ENCODE measurements at regions not wholly inside any gene's neighbourhood (a gene's known extent, or its start where the extent isn't known, plus 50 kb on each side); places are given as distances from the start of the nearest gene placed in this dataset.
A peak's percentile ranks its signal among the peaks of the same experiment; 100 is the strongest.

DNA sequence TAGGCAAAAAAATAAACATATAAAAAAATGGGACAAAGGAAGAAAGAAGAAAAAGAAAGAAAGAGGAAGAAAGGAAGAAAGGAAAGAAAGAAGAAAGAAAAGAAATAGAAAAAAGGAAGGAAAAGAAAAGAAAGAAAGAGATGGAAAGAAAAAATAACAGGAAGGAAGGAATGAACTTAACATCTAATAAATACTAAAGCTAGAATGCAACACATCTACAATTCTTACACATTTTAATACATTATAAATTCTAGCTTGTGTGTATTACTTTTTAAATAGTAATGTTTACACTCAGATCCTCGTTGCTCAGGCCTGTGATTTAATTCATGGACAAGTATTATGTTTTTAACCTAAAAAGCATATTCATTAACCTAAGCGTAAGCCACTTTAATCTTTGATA is 703.0 kb upstream of the KIF2B start:
- intact Hi-C loops (cut with micrococcal nuclease; ENCODE audit: unreplicated experiment): no loop called here
- Histone ChIP-seq H3K27ac (no peak overlapping the region), H3K4me1 (replicated peaks; ENCODE audit: insufficient read depth) (no peaks in the 10 kb centered on the region), H3K36me3 (ENCODE audit: low read depth) (no peaks in the 10 kb centered on the region), H4K20me1 (ENCODE audit: insufficient read depth) (no peaks in the 10 kb centered on the region), H3K4me2 (no peak overlapping the region), H2AFZ (no peak overlapping the region), H3K9me2 (ENCODE audit: insufficient read depth) (no peaks in the 10 kb centered on the region), H3K27me3 (ENCODE audit: insufficient read depth, low read depth) (no peaks in the 10 kb centered on the region), H3K9me3 (ENCODE audit: insufficient read depth, low read depth) (no peaks in the 10 kb centered on the region), H3F3A (ENCODE audit: insufficient read depth, low read depth) (no peaks in the 10 kb centered on the region), H3K4me3 (no peak overlapping the region), H3K79me2 (ENCODE audit: low read depth) (no peaks in the 10 kb centered on the region)
- TF ChIP-seq, protein P1, sequence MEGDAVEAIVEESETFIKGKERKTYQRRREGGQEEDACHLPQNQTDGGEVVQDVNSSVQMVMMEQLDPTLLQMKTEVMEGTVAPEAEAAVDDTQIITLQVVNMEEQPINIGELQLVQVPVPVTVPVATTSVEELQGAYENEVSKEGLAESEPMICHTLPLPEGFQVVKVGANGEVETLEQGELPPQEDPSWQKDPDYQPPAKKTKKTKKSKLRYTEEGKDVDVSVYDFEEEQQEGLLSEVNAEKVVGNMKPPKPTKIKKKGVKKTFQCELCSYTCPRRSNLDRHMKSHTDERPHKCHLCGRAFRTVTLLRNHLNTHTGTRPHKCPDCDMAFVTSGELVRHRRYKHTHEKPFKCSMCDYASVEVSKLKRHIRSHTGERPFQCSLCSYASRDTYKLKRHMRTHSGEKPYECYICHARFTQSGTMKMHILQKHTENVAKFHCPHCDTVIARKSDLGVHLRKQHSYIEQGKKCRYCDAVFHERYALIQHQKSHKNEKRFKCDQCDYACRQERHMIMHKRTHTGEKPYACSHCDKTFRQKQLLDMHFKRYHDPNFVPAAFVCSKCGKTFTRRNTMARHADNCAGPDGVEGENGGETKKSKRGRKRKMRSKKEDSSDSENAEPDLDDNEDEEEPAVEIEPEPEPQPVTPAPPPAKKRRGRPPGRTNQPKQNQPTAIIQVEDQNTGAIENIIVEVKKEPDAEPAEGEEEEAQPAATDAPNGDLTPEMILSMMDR (conservative IDR thresholded peaks at IDR 0.05): no peak
- TF ChIP-seq EZH2 (IDR thresholded peaks at IDR 0.05; ENCODE audit: low read depth): no peak
- CTCF ChIA-PET: no interaction called here
- POLR2A ChIA-PET (ENCODE audit: unreplicated experiment): no interaction called here
- no peak for DNase-seq
- no TSS peak for BruUV-seq (replicated peaks)

DNA sequence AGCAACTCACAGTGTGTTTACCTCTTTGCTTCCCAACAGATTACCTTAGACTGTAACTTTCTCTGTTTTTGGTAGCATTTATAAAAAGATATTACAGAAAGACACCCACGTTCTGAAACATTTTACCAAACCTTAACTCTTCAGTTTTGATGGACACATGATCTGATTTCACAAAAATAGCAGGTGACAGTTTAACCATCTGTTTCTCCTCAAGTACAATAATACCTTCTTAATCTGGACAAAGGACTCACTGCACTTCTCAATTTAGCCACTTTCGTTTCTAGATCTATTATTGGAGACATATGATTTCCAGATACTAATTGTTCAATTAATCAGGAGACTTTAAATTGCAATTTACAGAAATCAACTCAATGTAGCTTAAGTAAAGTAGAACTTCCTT is 703.8 kb upstream of the KIF2B start:
- no peaks in the 10 kb centered on the region for H3K27me3 ChIP-seq (ENCODE audit: insufficient read depth, low read depth)
- BruUV-seq (replicated peaks): no TSS peak
- H3K4me2 ChIP-seq: 0 out of 2 replicates have a peak overlapping the region, but pooled peaks have one; percentile 11
- H3K9me3 ChIP-seq (ENCODE audit: insufficient read depth, low read depth): no peaks in the 10 kb centered on the region
- intact Hi-C loops (cut with micrococcal nuclease; ENCODE audit: unreplicated experiment): no loop called here
- H3K36me3 ChIP-seq (ENCODE audit: low read depth): no peaks in the 10 kb centered on the region
- H3K4me1 ChIP-seq (replicated peaks; ENCODE audit: insufficient read depth): no peaks in the 10 kb centered on the region
- ChIA-PET CTCF (no interaction called here), POLR2A (ENCODE audit: unreplicated experiment) (no interaction called here)
- DNase-seq: no peak
- H3K79me2 ChIP-seq (ENCODE audit: low read depth): no peaks in the 10 kb centered on the region
- no peaks in the 10 kb centered on the region for H3K9me2 ChIP-seq (ENCODE audit: insufficient read depth)
- H3K4me3 ChIP-seq: no peak overlapping the region
- no peak overlapping the region for H3K27ac ChIP-seq
- TF ChIP-seq, protein P1 (conservative IDR thresholded peaks at IDR 0.05): no peak
- no peak for TF ChIP-seq EZH2 (IDR thresholded peaks at IDR 0.05; ENCODE audit: low read depth)
- H4K20me1 ChIP-seq (ENCODE audit: insufficient read depth): no peaks in the 10 kb centered on the region
- no peak overlapping the region for H2AFZ ChIP-seq
- no peaks in the 10 kb centered on the region for H3F3A ChIP-seq (ENCODE audit: insufficient read depth, low read depth)

DNA sequence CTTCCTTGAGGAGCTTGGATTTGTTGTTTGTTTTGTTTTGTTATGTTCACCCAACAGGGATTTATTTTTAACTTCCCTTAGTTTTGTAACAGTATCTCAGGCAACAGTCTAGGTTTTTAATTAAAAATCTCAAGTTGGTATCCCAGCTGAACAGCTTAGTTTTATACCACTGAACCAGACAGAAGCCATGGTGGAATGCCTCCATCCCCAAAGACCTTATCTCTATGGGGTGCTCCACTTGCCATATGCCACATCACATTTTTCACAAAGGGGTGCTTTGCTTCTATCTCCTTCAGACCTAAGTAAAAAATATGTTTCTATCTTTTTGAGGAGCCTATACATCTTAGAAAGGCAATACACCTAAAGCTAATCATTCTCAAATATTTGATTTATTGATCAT is 715.8 kb upstream of the KIF2B start:
- ChIA-PET POLR2A (ENCODE audit: unreplicated experiment) (no interaction called here), CTCF (no interaction called here)
- no peaks in the 10 kb centered on the region for H3K4me1 ChIP-seq (replicated peaks; ENCODE audit: insufficient read depth)
- H3K9me2 ChIP-seq (ENCODE audit: insufficient read depth): no peaks in the 10 kb centered on the region
- no peak overlapping the region for H2AFZ ChIP-seq
- no peaks in the 10 kb centered on the region for H3K9me3 ChIP-seq (ENCODE audit: insufficient read depth, low read depth)
- intact Hi-C loops (cut with micrococcal nuclease; ENCODE audit: unreplicated experiment): no loop called here
- no peaks in the 10 kb centered on the region for H3F3A ChIP-seq (ENCODE audit: insufficient read depth, low read depth)
- no peak overlapping the region for H3K4me3 ChIP-seq
- BruUV-seq (replicated peaks): no TSS peak
- H3K27me3 ChIP-seq (ENCODE audit: insufficient read depth, low read depth): no peaks in the 10 kb centered on the region
- H3K36me3 ChIP-seq (ENCODE audit: low read depth): no peaks in the 10 kb centered on the region
- H3K79me2 ChIP-seq (ENCODE audit: low read depth): no peaks in the 10 kb centered on the region
- TF ChIP-seq, protein P1 (conservative IDR thresholded peaks at IDR 0.05): no peak
- TF ChIP-seq EZH2 (IDR thresholded peaks at IDR 0.05; ENCODE audit: low read depth): no peak
- no peak overlapping the region for H3K27ac ChIP-seq
- no peaks in the 10 kb centered on the region for H4K20me1 ChIP-seq (ENCODE audit: insufficient read depth)
- no peak for DNase-seq
- H3K4me2 ChIP-seq: no peak overlapping the region
